ENCODE measurements at regions not wholly inside any gene's neighbourhood (a gene's known extent, or its start where the extent isn't known, plus 50 kb on each side); places are given as distances from the start of the nearest gene placed in this dataset.

DNA sequence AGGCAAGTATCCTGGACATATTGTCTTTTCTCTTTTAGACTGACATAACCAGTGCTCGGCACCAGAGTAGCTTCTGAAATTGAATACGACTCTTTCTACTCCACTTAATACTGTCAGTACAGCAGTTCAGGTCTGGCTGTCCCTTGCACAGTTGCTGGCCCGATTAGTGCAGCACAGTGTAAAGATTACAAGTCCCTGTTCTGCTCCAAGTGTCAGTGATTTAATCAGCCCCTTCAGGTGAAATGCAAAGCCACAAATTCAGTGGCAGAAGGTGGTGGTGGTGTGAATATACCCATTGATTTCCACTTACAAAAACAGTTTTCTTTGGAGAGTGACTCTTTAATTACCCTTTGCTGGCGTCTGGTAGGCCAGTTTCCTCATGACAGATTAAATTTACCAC lies 545.4 kb downstream of the ADGRL2 start:
- TF ChIP-seq, protein P1, sequence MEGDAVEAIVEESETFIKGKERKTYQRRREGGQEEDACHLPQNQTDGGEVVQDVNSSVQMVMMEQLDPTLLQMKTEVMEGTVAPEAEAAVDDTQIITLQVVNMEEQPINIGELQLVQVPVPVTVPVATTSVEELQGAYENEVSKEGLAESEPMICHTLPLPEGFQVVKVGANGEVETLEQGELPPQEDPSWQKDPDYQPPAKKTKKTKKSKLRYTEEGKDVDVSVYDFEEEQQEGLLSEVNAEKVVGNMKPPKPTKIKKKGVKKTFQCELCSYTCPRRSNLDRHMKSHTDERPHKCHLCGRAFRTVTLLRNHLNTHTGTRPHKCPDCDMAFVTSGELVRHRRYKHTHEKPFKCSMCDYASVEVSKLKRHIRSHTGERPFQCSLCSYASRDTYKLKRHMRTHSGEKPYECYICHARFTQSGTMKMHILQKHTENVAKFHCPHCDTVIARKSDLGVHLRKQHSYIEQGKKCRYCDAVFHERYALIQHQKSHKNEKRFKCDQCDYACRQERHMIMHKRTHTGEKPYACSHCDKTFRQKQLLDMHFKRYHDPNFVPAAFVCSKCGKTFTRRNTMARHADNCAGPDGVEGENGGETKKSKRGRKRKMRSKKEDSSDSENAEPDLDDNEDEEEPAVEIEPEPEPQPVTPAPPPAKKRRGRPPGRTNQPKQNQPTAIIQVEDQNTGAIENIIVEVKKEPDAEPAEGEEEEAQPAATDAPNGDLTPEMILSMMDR (IDR thresholded peaks at IDR 0.05): no peak
- TF ChIP-seq POLR2AphosphoS5 (IDR thresholded peaks at IDR 0.05): no peak

All from stomach (tissue), 4 donors.